Raji (cell line): ENCODE measurements at regions not wholly inside any gene's neighbourhood (a gene's known extent, or its start where the extent isn't known, plus 50 kb on each side); places are given as distances from the start of the nearest gene placed in this dataset.

ENCODE experiments used
- POLR2A ChIP-seq: IDR thresholded peaks from 2 replicates; pipeline ENCODE4 v1.6.1; 2011; ENCODE audit warnings: low read depth, low read length, control low read depth; ENCODE audit not compliant: insufficient read depth

GRCh38 chr14:50036211-50036610 is 80.2 kb downstream of the VCPKMT start:
- TF ChIP-seq POLR2A: no peak

GRCh38 chr14:50036637-50037036 is 79.7 kb downstream of the VCPKMT start:
- TF ChIP-seq POLR2A: no peak

- TF ChIP-seq POLR2A: no peak
These were observed 79.1 kb downstream of the VCPKMT start for GRCh38 chr14:50037240-50037639.

- TF ChIP-seq POLR2A: no peak
These were observed 78.5 kb downstream of the VCPKMT start for GRCh38 chr14:50037852-50038251.

GRCh38 chr14:50038398-50039119 is 77.8 kb downstream of the VCPKMT start:
- TF ChIP-seq POLR2A: no peak

- TF ChIP-seq POLR2A: no peak
These were observed 77.3 kb downstream of the VCPKMT start for GRCh38 chr14:50039120-50039517.

GRCh38 chr14:50039734-50040400 is 76.5 kb downstream of the VCPKMT start:
- TF ChIP-seq POLR2A: no peak

- no peak for TF ChIP-seq POLR2A
These were observed 76.0 kb downstream of the VCPKMT start for GRCh38 chr14:50040401-50040775.

GRCh38 chr14:50040895-50041465 is 75.4 kb downstream of the VCPKMT start:
- TF ChIP-seq POLR2A: no peak

GRCh38 chr14:50041980-50042379 is 74.4 kb downstream of the VCPKMT start:
- no peak for TF ChIP-seq POLR2A

GRCh38 chr14:50044042-50044651 is 72.2 kb downstream of the VCPKMT start:
- TF ChIP-seq POLR2A: no peak

GRCh38 chr14:50045039-50045711 is 71.2 kb downstream of the VCPKMT start:
- TF ChIP-seq POLR2A: no peak

- no peak for TF ChIP-seq POLR2A
These were observed 70.5 kb downstream of the VCPKMT start for GRCh38 chr14:50045837-50046236.

- no peak for TF ChIP-seq POLR2A
These were observed 69.1 kb downstream of the VCPKMT start for GRCh38 chr14:50047274-50047676.

- no peak for TF ChIP-seq POLR2A
These were observed 67.3 kb downstream of the VCPKMT start for GRCh38 chr14:50049093-50049492.
